HG02981 (cell line): ENCODE measurements at regions not wholly inside any gene's neighbourhood (a gene's known extent, or its start where the extent isn't known, plus 50 kb on each side); places are given as distances from the start of the nearest gene placed in this dataset.
"Not testable (repeated sequence)": the region's sequence is repeated elsewhere in the genome, so short reads cannot be mapped to it uniquely, and the experiment has no call there.

Experiments used
- ATAC-seq: cut with Tn5 transposase; IDR thresholded peaks from one replicate; pipeline ENCODE4 v1.9.1; 2021; ENCODE audit warnings: mild to moderate bottlenecking, moderate library complexity; ENCODE audit not compliant: unreplicated experiment

DNA sequence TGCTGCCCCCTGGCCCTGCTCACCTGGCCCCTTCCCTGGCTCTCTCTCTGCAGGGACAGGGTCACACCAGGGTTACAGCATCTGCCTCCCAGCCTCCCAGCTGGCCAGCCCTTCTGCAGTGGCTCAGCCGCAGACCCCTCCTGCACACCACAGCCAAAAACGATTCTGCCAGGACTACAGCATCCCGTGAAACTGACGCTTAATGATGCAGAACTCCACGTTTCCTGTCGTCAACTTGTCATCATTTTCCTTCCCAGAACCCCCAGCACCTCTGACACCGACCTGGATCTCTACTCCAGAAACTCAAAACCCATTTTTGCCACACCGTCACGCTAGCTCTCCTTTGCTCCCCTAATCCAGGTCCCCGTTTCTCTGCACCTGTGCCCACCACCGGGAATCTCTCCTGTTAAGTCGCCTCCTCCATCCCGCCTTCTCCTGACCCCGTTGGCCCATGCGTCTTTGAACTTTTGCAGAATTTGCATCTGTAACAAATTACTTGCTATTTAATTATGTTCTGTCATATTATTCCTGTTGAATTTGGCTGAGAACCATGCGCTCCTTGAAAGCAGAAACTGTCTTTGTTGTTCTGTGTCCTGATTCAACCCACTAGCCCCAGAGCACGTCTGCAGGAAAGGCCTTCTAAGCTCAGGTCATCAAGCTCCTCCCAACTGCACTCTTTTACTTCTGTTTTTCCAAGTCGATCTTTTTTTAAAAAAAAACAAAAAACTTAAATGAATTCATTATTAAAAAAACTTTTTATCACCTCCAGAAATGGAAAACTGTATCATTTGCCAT is 173.2 kb upstream of the COPS8 start:
- ATAC-seq, result no peak

DNA sequence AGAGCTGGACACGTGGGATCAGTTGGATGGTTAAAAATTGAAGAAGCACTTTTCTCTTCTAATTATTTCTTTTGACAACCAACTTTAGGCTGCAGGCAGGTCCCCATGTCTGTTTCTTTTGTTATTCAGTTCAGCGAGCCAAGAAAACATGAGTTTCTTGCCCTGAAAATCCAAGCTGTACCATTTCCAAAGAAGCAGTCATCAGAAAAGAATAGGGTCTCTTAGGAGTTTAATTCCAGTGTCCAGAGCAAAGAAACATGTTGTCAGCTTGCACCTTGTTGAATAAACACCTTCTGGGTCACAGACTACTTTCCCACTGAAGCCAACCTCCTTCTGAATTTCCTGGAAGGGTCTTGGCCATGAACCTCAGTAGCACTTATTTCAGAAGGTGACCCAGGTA is 170.5 kb upstream of the COPS8 start:
- ATAC-seq, result no peak

DNA sequence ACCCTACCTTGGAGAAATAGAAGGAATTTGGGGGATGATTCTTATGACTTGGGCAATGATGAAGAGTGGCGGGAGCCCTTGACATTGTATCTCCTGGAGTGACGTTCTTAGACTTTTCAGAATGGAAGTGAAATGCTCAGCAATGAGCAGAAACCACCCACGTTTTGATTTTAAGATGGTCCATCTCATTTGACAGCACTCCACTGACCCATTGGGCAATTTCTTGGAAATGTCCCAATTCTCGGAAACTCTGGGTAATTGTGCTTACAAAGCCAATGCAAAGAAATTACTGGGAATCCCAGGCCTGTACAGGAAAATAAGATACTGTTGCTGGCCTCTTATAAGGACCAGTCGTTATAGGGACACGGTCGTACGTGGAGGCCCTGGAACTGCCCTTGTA is 170.0 kb upstream of the COPS8 start:
- ATAC-seq, result no peak

DNA sequence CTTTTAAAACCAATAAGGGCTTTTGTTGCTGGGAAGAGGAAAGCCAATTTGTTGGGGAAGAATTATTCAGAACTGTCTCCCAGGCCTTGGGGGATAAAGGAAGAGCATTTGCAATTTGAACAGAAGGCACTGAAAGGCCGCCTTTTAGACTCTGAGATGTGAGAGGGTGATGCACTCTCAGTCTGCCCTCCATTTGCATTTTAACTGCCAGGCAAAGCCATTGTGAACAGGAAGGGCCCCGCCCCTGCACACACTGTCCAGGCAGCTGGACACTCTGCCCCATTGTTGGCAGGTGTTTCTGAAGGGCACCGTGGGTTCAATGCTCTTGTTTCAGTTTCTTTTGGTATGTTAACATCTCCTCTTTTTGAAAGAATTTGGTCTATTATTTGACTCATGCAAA is 169.5 kb upstream of the COPS8 start:
- ATAC-seq, result no peak

DNA sequence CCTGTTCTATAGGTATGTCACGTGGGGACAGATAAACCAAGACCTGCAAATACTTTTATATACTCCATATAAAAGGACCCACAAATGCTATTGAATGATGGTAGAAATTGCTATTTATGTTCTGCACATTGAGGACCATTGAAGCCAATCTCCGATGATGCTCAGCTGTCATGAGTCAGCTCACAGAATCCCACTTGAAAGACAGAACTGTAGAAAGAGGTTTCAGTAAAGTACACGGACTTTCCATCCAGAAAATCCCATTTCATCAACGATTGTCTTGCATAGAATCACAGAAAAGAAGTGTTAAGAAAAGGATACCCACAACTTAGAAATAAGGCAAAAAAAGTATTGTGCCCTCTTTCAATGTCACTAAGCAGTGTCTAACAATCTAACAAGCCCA is 169.0 kb upstream of the COPS8 start:
- ATAC-seq, result no peak

DNA sequence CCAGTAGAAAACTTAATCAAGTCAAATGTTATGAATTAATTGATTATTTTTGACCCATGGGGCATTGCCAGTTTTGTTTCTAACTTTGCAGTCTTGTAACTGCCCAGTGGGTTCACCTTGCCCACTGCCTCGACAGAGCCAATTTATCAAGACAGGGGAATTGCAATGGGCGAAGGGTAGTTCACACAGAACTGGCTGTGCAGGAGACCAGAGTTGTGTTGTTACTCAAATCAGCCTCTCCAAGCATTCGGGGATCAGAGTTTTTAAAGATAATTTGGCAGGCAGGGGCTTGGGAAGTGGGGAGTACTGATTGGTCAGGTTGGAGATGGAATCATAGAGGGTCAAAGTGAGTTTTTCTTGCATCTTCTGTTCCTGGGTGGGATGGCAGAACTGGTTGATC is 168.5 kb upstream of the COPS8 start:
- no peak for ATAC-seq

DNA sequence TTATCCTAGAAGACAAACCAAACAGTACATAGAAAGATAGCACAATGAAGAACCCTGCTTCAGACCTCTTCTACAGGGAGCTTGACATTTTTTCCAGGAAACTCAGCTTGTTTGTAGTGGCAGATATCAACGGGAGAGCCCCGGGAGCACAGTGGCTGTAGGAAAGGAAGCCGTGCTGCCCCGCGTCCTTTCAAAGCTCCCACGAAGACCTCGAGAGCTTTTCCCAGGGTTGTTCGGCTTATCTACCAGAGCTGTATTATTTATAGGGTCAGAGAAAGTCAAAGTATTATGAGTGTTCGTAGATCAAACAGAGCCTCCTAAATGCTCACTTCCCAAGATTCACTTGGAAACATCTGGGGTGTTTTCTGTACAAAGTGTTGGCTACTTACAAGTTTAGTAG is 167.1 kb upstream of the COPS8 start:
- ATAC-seq, result no peak

DNA sequence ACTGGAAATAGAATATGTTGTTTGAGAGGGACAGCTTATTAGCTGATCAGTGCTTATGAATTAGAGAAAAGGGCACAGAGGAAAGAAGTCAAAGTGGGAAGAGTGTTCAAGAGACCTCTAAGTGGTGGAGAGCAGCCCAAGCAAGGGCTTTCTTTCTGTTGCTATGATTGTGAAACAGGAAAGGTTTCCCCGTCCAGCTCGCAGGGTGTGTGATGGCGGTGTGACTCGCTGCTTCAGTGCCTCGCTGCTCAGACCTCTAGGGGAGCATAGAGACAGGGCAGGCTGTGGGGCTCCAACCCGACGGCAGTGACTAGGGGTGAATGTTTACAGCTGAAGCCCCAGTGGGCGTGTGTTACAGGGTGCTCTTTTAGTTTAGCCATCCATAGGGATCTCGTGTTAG is 166.5 kb upstream of the COPS8 start:
- ATAC-seq, result no peak

DNA sequence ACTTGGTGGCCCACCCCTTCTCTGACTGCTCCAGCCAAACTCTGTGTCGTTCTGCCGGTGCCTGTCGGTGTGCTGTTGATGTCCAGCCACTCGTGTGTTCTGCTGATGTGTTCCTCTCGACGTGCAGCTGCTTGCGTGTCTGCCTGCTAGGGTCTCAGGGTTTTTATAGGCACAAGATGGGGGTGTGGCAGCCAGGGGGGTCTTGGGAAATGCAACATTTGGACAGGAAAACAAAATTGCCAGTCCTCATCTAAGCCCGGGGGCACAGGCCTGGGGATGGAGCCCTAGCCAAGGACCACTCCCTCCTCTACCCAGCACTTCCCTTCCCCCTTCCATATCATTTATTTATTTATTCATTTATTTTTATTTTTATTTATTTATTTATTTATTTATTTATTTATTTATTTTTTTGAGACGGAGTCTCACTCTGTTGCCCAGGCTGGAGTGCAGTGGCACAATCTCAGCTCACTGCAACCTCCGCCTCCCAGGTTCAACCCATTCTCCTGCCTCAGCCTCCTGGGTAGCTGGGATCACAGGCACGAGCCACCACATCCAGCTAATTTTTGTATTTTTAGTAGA is 165.8 kb upstream of the COPS8 start:
- ATAC-seq, result not testable (repeated sequence)

DNA sequence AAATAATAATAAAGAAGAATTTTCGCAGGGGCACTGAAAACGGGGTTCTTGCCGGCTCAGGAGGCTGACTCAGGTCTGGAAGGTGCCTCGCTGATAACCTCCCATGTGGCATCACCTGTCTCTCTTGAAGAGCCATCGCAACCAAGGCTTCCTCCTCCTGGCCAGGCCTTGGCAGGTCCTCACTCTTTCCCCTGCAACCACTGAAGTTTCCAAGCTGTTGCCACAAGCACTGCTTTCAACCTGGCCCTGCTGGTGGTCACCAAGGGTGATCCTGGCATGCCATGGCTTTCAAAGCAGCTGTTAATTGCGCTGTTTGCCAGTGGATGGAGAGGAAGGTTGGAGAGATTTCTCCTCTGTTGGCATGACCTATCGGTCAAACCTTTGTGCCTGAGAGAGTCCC is 163.6 kb upstream of the COPS8 start:
- no peak for ATAC-seq

DNA sequence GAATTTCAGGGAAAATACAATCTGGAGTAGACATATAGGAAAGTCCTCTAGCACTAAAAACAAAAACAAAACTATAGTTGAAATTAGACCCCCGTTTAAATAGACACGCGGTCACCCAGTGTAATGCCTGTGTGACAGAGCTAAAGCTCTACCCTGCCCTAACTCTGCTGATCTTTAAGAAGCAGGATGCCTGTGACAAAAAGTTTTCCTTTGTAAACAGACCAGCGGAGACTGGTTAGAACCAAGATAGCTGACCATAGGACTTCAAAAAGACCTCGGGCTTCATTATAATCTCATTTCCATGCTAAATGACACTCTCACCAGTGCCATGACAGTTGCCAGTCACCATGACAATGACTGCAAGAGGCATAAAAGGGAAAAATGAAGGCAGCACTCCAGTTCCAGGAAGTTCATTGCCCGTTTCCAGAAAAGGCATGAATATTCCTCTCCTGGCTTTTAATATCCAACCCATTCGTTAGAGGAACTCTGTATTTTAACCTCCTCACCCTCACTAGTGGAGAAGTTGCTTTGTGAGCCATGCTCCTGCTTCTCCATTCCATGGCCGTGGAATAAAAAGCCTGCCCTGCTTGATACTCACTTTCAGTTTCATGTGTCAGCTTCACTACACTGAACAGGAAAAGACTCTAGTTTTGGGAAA is 157.2 kb upstream of the COPS8 start:
- no peak for ATAC-seq

DNA sequence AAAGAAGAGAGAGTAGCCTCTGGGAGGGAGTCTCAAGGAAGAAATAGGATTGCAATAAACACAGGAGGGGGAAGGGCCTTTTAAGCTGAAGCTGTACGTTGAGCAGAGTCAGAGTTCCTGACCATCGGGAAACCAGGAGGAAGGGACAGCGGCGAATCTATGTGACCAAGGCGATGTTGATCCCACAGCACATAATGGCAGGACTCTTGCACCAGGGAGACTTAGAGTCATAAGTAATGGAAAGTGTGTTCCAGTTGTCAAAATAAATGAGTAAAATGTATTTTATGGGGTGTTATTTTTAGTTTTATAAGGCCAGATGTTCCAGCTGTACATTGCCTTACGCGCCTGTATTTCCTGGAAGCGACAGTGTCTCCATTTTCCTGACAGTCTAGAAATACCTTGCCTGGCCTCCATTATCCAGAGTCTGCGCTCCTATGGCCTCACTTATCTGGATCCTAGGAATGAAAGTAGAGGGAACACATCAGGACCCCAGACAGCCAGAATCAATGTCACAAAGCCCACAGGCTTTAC is 152.8 kb upstream of the COPS8 start:
- ATAC-seq, result no peak

DNA sequence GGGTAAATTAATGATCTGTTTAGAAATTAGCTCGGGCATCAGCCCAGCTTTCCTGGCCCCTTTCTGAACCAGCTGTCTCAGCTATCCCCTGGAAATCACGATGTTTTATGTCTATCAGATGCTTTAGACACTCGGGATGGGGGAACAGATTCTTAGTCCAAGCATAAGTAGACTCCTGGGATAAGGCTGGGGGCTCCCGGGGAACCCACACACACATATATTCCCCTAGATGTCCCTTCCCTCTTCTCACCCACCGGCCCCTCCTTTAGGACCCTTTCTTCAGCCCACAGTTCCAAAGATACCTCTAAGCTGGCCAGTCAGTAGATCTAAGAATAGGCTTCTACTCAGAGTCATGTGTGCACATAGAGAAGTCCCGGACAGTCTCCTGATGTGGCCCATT is 151.5 kb upstream of the COPS8 start:
- ATAC-seq, result no peak

DNA sequence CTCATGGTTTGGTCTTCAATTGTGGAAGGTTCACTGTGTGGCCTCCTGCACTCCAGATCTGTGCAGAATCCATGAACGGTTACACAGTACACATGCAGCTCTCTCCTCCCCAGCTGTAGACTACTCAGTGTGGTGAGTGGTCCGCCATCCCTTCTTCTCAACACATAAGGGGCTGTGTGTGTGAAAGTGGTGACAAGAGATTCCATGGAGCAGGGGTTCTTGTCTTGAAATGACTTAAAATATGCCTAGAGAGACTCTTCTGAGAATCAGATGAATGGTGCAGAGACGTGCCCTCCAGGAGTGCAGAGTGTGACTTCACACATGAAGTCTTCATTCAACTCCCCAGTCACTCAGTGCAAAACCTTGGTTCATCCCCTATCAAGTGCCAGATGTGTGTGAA is 151.0 kb upstream of the COPS8 start:
- ATAC-seq, result no peak

DNA sequence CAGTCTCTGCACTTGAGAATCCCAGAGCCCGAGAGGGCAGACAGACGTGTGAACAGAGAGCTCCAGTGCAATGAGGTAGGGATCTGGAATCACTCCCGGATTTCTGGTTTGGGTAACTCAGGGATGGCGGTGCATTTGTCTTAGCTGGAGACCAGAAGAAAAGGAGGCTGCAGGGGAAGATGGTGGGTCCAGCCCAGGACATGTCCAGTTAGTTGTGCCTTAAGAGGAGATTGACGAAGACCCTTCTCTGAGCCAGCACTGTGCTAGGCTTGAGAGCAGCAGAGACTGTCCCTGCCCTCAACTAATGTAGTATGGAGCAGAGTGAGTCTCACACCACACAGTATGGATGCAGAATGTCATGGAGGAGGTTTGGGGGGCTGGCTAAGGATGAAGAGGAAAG is 150.6 kb upstream of the COPS8 start:
- no peak for ATAC-seq

DNA sequence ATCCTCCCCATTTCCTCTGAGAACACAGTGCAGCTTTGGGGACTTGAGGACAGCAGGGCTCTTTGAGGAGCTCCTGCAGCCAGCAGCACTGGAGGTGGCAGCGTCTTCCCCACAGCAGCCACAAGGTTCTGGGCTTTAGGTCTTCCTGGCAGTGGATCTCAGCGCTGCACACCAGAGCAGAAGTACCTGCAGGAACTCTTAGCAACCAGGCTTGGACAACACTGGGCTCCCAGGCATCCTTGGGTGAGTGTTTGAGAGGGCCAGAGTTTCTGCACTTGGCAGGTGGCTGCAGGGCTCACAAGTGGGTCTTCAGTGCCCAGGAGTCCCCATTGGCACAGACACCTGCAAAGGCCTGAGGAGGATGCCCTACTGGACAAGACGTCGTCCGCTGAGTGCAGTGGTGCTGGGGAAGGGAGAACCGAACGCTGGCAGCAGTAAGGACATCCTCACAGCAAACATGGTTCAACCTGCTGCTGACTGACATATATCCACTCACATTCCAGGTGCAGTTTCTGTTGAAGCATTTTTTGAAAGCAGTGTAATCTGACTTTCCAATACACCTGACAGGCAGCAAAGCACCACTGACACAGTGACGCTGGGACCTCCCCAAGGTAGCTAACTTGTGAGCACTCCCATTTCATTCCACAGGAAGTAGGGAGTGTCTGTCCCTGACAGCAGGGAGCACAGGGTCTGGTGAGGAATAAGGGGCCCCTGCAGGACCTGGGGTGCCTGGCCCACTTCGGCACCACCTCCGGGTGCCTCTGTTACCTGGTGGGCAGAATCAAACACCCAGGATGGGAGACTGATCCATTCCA is 149.9 kb upstream of the COPS8 start:
- ATAC-seq, result no peak

DNA sequence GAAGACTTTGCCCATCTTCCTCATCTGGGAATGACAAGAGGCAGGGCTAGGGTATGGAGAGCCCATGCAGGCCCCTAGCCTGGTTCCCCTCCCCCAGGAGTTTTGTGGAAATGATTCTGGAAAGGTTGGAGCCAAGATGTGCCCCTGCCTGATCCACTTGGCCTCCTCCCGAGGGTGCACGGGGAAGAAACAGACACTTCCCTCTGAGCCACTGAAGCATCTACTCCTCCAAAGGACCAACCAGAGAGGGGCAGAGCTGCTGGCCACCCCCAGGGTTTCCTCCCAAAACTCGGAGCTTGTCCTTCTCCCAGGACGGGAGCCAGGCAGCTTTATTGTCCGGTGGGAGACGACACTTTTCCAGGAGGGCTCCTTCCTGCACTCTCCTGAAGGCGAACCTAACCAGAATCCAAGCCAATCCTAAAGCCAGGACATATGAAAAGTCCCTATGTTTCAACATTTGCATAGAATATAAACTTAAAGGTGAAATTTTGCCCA is 149.2 kb upstream of the COPS8 start:
- no peak for ATAC-seq

DNA sequence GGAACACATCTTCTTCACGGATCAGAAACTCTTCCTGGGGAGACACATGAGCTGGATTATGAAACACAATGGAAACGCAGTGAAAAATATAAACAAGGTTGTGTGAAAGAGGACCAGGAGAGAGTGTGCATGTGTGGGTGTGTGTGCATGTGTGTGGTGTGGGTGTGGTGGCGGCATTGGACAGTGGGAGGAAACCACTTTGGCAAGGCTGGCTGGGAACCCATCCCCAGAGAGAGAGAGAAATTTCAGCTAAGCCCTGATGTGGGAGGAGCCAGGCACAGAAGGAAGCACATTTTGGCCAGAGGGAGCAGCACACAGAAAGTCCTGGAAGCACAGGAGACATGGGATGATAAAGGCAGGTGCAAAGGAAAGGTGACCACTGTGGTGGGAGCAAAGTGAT is 147.6 kb upstream of the COPS8 start:
- ATAC-seq, result no peak

DNA sequence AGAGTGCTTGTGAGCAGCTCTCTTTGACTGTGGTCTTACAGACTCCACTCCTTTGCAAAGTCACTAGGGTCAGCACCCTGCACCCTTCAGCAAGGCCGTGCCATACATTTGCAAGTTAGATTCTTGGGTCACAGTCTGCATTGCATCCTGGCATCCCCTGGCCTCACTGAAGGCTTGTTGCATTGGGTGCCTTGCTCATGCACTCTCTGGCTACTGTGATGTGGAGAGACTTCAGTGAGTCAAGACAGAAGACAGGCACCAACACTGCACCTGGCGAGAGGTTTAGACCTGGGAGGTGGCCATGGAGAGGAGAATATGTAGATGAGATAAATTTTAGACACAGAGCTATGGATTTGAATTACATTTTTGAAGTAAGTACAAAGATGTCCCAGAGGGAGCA is 146.4 kb upstream of the COPS8 start:
- no peak for ATAC-seq

DNA sequence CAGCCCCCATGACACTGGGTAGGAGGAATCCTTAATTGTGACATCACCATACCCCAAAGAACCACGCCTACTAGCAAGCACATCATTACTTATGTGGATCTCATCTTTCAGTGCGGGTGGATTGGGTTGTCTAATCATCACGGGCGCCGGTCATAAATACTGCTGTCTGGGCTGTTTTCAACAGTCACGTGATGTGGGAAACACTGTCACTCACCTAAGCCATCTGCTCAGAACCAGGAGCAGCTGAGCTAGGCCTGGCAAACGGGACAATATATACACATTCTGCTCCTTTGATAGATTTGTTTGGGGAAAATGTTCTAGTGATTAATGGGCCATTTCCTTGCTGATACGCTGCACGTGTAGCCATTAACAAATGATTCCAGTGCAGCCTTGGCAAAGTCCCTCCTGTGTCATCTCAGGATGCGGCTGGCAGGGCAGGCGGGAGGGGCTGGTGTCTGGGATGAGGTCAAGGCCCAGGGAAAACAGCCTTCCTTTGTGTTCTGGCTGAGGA is 145.9 kb upstream of the COPS8 start:
- ATAC-seq, result no peak

DNA sequence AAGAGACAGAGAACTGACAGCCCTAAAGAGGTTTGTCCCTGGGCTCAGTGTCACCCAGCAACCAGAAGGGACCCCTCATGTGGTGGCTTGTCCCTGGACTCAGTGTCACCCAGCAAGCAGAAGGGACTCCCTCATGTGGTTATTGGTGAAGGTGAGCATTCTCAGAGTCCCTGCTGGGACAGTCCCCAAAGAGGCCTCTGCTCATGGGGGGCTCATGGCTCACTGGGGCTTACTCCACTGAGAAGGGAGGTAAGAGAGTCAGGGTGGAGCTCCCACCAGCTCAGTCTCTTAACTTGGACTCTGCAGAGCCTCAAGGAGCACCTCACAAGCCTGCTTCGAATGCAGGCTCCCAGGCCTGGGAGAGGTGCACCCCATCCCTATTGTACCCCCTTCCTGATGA is 145.2 kb upstream of the COPS8 start:
- ATAC-seq, result no peak
